ENCODE measurements at regions not wholly inside any gene's neighbourhood (a gene's known extent, or its start where the extent isn't known, plus 50 kb on each side); places are given as distances from the start of the nearest gene placed in this dataset.

- TF ChIP-seq CTCF (IDR thresholded peaks at IDR 0.05): no peak
- TF ChIP-seq POLR2AphosphoS5 (IDR thresholded peaks at IDR 0.05): no peak
- TF ChIP-seq POLR2A (IDR thresholded peaks at IDR 0.05): no peak
Measured at GRCh38 chrX:39458779-39459178, 639.0 kb downstream of the BCOR start.
